ENCODE measurements at regions not wholly inside any gene's neighbourhood (a gene's known extent, or its start where the extent isn't known, plus 50 kb on each side); places are given as distances from the start of the nearest gene placed in this dataset.
"Not testable (repeated sequence)": the region's sequence is repeated elsewhere in the genome, so short reads cannot be mapped to it uniquely, and the experiment has no call there.

- no peak for DNase-seq
Measured at GRCh38 chr5:2869471-2869870, 118.0 kb upstream of the IRX2 start.

- DNase-seq = no peak
Measured at GRCh38 chr5:2867373-2867933, 116.0 kb upstream of the IRX2 start.

GRCh38 chr5:2866662-2867372 lies 115.3 kb upstream of the IRX2 start:
- DNase-seq = no peak

GRCh38 chr5:2865856-2866255 lies 114.4 kb upstream of the IRX2 start:
- no peak for DNase-seq

- no peak for DNase-seq
Measured at GRCh38 chr5:2864515-2865105, 113.1 kb upstream of the IRX2 start.

- DNase-seq = no peak
Measured at GRCh38 chr5:2863675-2864433, 112.4 kb upstream of the IRX2 start.

- no peak for DNase-seq
Measured at GRCh38 chr5:2863133-2863532, 111.7 kb upstream of the IRX2 start.

GRCh38 chr5:2862176-2862575 lies 110.7 kb upstream of the IRX2 start:
- DNase-seq = not testable (repeated sequence)

GRCh38 chr5:2861605-2862004 lies 110.1 kb upstream of the IRX2 start:
- DNase-seq = no peak

- no peak for DNase-seq
Measured at GRCh38 chr5:2860101-2860500, 108.6 kb upstream of the IRX2 start.

- no peak for DNase-seq
Measured at GRCh38 chr5:2857837-2858236, 106.4 kb upstream of the IRX2 start.

GRCh38 chr5:2856206-2856605 lies 104.7 kb upstream of the IRX2 start:
- no peak for DNase-seq

- no peak for DNase-seq
Measured at GRCh38 chr5:2852446-2852845, 101.0 kb upstream of the IRX2 start.

GRCh38 chr5:2851895-2852294 lies 100.4 kb upstream of the IRX2 start:
- no peak for DNase-seq

GRCh38 chr5:2849429-2849828 lies 98.0 kb upstream of the IRX2 start:
- no peak for DNase-seq

GRCh38 chr5:2848619-2849018 lies 97.1 kb upstream of the IRX2 start:
- DNase-seq = no peak

- DNase-seq = no peak
Measured at GRCh38 chr5:2847608-2848007, 96.1 kb upstream of the IRX2 start.

GRCh38 chr5:2841208-2841607 lies 89.7 kb upstream of the IRX2 start:
- DNase-seq = no peak

- no peak for DNase-seq
Measured at GRCh38 chr5:2840372-2840915, 89.0 kb upstream of the IRX2 start.

- DNase-seq = no peak
Measured at GRCh38 chr5:2836133-2836532, 84.7 kb upstream of the IRX2 start.

GRCh38 chr5:2833556-2833955 lies 82.1 kb upstream of the IRX2 start:
- DNase-seq = no peak

GRCh38 chr5:2832394-2832793 lies 80.9 kb upstream of the IRX2 start:
- DNase-seq = no peak

GRCh38 chr5:2829239-2829638 lies 77.8 kb upstream of the IRX2 start:
- DNase-seq = no peak

GRCh38 chr5:2818936-2819335 lies 67.5 kb upstream of the IRX2 start:
- DNase-seq = no peak
